Hepatocyte (in vitro differentiated cells): ENCODE measurements at regions not wholly inside any gene's neighbourhood (a gene's known extent, or its start where the extent isn't known, plus 50 kb on each side); places are given as distances from the start of the nearest gene placed in this dataset.

ENCODE experiments used
- DNase-seq: peaks from one replicate; pipeline ENCODE4 v3.0.0-alpha.2; 2016; ENCODE audit warnings: low spot score
- H2AFZ ChIP-seq: fragments of 200-600 bp; sonication (generic); 2 replicates; pipeline ENCODE4 v1.6.0; 2016; ENCODE audit warnings: antibody characterized with exemption, mild to moderate bottlenecking
- H3K27ac ChIP-seq: fragments of 200-600 bp; sonication (generic); 2 replicates; pipeline ENCODE4 v1.5.1; 2016; ENCODE audit warnings: mild to moderate bottlenecking
- H3K27me3 ChIP-seq: fragments of 200-600 bp; sonication (generic); 2 replicates; pipeline ENCODE4 v1.6.1; 2016
- H3K36me3 ChIP-seq: fragments of 200-600 bp; sonication (generic); replicated peaks from 2 replicates; pipeline ENCODE4 v1.5.1; 2016; ENCODE audit warnings: low read depth; ENCODE audit not compliant: insufficient read depth
- H3K4me1 ChIP-seq: fragments of 200-600 bp; sonication (generic); 2 replicates; pipeline ENCODE4 v1.5.1; 2016; ENCODE audit warnings: mild to moderate bottlenecking, moderate library complexity; ENCODE audit not compliant: insufficient read depth
- H3K4me2 ChIP-seq: fragments of 200-600 bp; sonication (generic); 2 replicates; pipeline ENCODE4 v1.6.0; 2016
- H3K4me3 ChIP-seq: fragments of 200-600 bp; sonication (generic); 2 replicates; pipeline ENCODE4 v1.5.1; 2016; ENCODE audit warnings: mild to moderate bottlenecking
- H3K79me2 ChIP-seq: fragments of 200-600 bp; sonication (generic); 2 replicates; pipeline ENCODE4 v1.6.0; 2017; ENCODE audit warnings: mild to moderate bottlenecking
- H3K9me2 ChIP-seq: fragments of 200-600 bp; sonication (generic); replicated peaks from 2 replicates; pipeline ENCODE4 v1.6.0; 2017; ENCODE audit warnings: mild to moderate bottlenecking; ENCODE audit not compliant: insufficient read depth
- H3K9me3 ChIP-seq: fragments of 200-600 bp; sonication (generic); 2 replicates; pipeline ENCODE4 v1.5.1; 2016; ENCODE audit warnings: low read depth, mild to moderate bottlenecking
- H4K20me1 ChIP-seq: fragments of 200-600 bp; sonication (generic); 2 replicates; pipeline ENCODE4 v1.6.0; 2016; ENCODE audit warnings: mild to moderate bottlenecking; ENCODE audit not compliant: insufficient read depth, poor library complexity, severe bottlenecking
- EZH2 ChIP-seq: fragments of 200-600 bp; sonication (generic); IDR thresholded peaks from 2 replicates; pipeline ENCODE4 v1.6.1; 2016; ENCODE audit warnings: antibody characterized with exemption, mild to moderate bottlenecking, borderline replicate concordance
- EZH2phosphoT487 ChIP-seq: fragments of 200-600 bp; sonication (generic); IDR thresholded peaks from one replicate; pipeline ENCODE4 v1.6.1; 2018; ENCODE audit warnings: antibody characterized with exemption, mild to moderate bottlenecking, low read depth, moderate library complexity; ENCODE audit not compliant: unreplicated experiment, severe bottlenecking
- WGBS: methylation state at CpG from one replicate; pipeline ENCODE4 v1.1.6; 2016; ENCODE audit warnings: low lambda C conversion rate; ENCODE audit errors: missing lambda C conversion rate; 5-methylcytosine and 5-hydroxymethylcytosine counted together
- TF ChIP-seq, protein P1 (sequence below): fragments of 200-600 bp; sonication (generic); IDR thresholded peaks from 2 replicates; pipeline ENCODE4 v1.5.1; 2016; ENCODE audit warnings: antibody characterized with exemption, mild to moderate bottlenecking; ENCODE audit not compliant: poor library complexity

DNA sequence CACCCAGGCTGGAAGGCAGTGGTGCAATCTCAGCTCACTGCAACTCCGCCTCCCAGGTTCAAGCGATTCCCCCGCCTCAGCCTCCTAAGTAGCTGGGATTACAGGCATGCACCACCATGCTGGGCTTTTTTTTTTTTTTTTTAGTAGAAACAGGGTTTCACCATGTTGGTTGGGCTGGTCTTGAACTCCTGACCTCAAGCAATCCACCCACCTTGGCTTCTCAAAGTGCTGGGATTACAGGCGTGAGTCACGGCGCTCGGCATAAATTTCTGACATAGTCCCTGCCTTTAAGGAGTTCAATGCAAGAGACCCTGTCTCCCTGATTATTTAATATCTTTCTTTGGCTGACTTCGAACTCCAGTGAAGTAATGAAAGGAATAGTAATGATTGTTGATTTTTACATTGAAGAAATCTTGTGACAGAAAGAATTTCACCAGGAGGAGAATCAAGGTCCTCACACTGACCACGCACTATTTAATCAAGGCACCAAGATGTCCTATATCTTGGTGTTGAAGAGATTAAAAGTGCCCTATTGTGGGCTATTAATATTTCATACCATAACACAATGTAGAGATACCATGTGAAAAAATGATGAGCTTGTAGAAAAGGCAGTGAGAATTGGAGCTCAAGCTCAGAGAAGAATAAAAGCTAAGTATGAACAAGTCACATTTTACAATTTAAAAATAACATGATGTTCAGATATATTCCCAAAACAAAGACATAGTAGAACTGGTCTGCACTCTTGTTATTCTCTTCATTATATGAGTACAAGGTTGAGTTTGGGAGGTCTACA is 71.6 kb upstream of the BLID start:
- Histone ChIP-seq H3K27ac (no peak overlapping the region), H3K4me2 (no peak overlapping the region)
- WGBS, result 97% methylated on average over 9 of the region's 9 CpGs

GRCh38 chr11:122186439-122187080 is 70.5 kb upstream of the BLID start:
- no peak for TF ChIP-seq EZH2phosphoT487
- TF ChIP-seq EZH2, result no peak
- TF ChIP-seq, protein P1, sequence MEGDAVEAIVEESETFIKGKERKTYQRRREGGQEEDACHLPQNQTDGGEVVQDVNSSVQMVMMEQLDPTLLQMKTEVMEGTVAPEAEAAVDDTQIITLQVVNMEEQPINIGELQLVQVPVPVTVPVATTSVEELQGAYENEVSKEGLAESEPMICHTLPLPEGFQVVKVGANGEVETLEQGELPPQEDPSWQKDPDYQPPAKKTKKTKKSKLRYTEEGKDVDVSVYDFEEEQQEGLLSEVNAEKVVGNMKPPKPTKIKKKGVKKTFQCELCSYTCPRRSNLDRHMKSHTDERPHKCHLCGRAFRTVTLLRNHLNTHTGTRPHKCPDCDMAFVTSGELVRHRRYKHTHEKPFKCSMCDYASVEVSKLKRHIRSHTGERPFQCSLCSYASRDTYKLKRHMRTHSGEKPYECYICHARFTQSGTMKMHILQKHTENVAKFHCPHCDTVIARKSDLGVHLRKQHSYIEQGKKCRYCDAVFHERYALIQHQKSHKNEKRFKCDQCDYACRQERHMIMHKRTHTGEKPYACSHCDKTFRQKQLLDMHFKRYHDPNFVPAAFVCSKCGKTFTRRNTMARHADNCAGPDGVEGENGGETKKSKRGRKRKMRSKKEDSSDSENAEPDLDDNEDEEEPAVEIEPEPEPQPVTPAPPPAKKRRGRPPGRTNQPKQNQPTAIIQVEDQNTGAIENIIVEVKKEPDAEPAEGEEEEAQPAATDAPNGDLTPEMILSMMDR, result no peak
- DNase-seq, result peak; percentile 57
- Histone ChIP-seq H3K36me3 (no peaks in the 10 kb centered on the region), H2AFZ (no peak overlapping the region), H3K79me2 (no peaks in the 10 kb centered on the region), H3K4me2 (no peak overlapping the region), H3K4me1 (no peaks in the 10 kb centered on the region), H3K27me3 (no peaks in the 10 kb centered on the region), H3K9me2 (no peaks in the 10 kb centered on the region), H4K20me1 (no peaks in the 10 kb centered on the region), H3K27ac (peak overlapping the region; percentile 66), H3K4me3 (no peak overlapping the region), H3K9me3 (no peaks in the 10 kb centered on the region)
- WGBS, result 80% methylated on average over 3 of the region's 3 CpGs

More for the DNA sequence above, 71.6 kb upstream of the BLID start:
- TF ChIP-seq EZH2phosphoT487 (no peak), EZH2 (no peak)
- TF ChIP-seq, protein P1, result no peak
- Histone ChIP-seq H3K9me3 (no peaks in the 10 kb centered on the region), H3K36me3 (no peaks in the 10 kb centered on the region), H4K20me1 (no peaks in the 10 kb centered on the region), H3K4me3 (no peak overlapping the region), H3K4me1 (no peaks in the 10 kb centered on the region), H3K27me3 (no peaks in the 10 kb centered on the region), H2AFZ (no peak overlapping the region), H3K79me2 (no peaks in the 10 kb centered on the region), H3K9me2 (no peaks in the 10 kb centered on the region)
- no peak for DNase-seq

DNA sequence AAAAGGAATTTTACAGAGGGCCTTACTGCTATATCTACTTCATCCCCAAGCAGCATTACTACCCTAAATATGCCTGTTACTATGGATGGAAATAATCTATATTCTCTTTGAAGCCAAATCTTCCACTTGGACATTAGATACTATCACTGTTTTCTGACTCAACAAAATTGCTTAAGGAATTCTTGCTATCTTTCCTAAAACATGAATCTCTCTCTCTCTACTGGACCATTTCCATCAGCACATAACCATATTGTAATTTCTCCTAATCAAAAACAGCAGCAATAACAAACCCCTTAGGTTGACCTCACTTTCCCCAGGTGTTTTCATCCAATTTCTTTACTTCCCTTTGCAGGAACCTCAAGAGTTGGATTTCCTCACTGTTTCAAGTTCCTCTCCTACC is 67.9 kb upstream of the BLID start:
- Histone ChIP-seq H4K20me1 (no peaks in the 10 kb centered on the region), H3K9me2 (no peaks in the 10 kb centered on the region), H3K4me2 (no peak overlapping the region), H3K4me3 (no peak overlapping the region), H3K27me3 (no peaks in the 10 kb centered on the region), H3K36me3 (no peaks in the 10 kb centered on the region), H3K4me1 (no peaks in the 10 kb centered on the region), H2AFZ (no peak overlapping the region), H3K27ac (no peak overlapping the region), H3K9me3 (no peaks in the 10 kb centered on the region), H3K79me2 (no peaks in the 10 kb centered on the region)
- TF ChIP-seq, protein P1, result no peak
- TF ChIP-seq EZH2phosphoT487 (no peak), EZH2 (no peak)
- no peak for DNase-seq
